ENCODE measurements at regions not wholly inside any gene's neighbourhood (a gene's known extent, or its start where the extent isn't known, plus 50 kb on each side); places are given as distances from the start of the nearest gene placed in this dataset.
"Not testable (repeated sequence)": the region's sequence is repeated elsewhere in the genome, so short reads cannot be mapped to it uniquely, and the experiment has no call there.

DNA sequence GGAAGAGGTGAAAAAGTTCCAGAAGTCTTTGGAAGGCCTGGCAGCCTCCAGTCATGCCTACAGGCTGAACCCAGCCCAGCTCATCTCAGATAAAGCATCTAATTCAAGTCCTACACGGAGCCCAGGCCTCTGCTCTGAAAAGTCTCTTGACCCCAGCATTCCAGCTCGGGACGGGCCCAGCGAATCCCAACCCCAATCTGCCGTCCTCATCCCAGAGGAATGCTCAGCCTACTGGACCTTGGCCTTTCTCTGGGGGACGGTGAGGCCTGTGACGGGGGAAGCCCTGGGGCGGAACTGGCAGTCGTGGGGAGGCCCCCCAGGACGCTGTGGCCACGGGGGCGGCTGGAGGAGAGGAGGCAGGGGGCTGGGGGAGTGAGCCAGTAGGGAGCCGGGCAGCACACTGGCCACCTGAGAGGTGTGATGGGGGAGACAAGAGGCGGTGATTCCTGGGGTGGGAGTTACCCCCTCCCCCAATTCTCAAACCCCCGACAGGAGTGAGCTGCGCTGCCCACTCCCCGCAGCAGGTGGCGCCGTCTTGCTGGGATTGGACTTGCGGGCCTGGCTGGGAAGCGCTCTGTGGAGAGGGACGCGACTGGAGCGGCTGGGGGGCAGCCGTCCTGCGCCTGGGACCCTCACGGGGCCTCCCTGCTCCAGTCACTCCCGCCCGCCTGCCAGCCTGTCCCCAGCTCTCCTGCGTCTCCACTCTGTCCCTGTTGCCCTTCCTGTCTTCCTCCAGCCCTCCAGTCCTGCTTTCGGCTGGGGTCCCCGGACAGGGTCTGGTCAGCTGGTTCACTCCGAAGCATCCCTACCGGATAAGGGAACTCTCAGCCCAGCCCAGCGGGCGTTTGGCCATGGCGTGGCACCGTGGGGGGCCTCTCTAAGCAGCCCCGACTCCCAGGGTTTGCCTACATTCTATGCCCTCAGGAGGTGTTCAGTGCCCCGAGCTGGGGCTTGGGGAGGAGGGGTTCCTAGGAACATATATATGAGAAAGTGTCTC lies 182.6 kb upstream of the HAAO start:
- Histone ChIP-seq H3K4me3 (ENCODE audit: low read length in 2 of 2) (peak overlapping the region; percentile 69 to 77), H3K36me3 (ENCODE audit: control insufficient read depth in 2 of 2, insufficient read depth in 2 of 2, low read length in 2 of 2) (no peaks in the 10 kb centered on the region), H3K4me1 (ENCODE audit: control insufficient read depth in 2 of 2, insufficient read depth in 2 of 2, low read length in 2 of 2) (peaks cover 26 to 42% of the 10 kb centered on the region in 2 donors), H3K27me3 (ENCODE audit: control insufficient read depth in 2 of 2, insufficient read depth in 2 of 2, low read length in 2 of 2) (no peaks in the 10 kb centered on the region), H3K9ac (ENCODE audit: low read depth in 1 of 2, low read length in 2 of 2) (peak overlapping the region; percentile 80 to 83), H3K27ac (ENCODE audit: low read depth in 2 of 2, low read length in 2 of 2) (peak overlapping the region; percentile 58 to 65), H3K9me3 (ENCODE audit: control insufficient read depth in 2 of 2, low read length in 2 of 2) (no peaks in the 10 kb centered on the region)

- Histone ChIP-seq H3K9ac (ENCODE audit: low read depth in 1 of 2, low read length in 2 of 2) (peak overlapping the region in 1 of 2 donors; percentile 83), H3K9me3 (ENCODE audit: control insufficient read depth in 2 of 2, low read length in 2 of 2) (no peaks in the 10 kb centered on the region), H3K4me1 (ENCODE audit: control insufficient read depth in 2 of 2, insufficient read depth in 2 of 2, low read length in 2 of 2) (peaks cover 23 to 36% of the 10 kb centered on the region in 2 donors), H3K27ac (ENCODE audit: low read depth in 2 of 2, low read length in 2 of 2) (peak overlapping the region in 1 of 2 donors; percentile 56), H3K36me3 (ENCODE audit: control insufficient read depth in 2 of 2, insufficient read depth in 2 of 2, low read length in 2 of 2) (no peaks in the 10 kb centered on the region), H3K4me3 (ENCODE audit: low read length in 2 of 2) (no peak overlapping the region), H3K27me3 (ENCODE audit: control insufficient read depth in 2 of 2, insufficient read depth in 2 of 2, low read length in 2 of 2) (no peaks in the 10 kb centered on the region)
These were observed 181.9 kb upstream of the HAAO start for GRCh38 chr2:42974169-42974720.

DNA sequence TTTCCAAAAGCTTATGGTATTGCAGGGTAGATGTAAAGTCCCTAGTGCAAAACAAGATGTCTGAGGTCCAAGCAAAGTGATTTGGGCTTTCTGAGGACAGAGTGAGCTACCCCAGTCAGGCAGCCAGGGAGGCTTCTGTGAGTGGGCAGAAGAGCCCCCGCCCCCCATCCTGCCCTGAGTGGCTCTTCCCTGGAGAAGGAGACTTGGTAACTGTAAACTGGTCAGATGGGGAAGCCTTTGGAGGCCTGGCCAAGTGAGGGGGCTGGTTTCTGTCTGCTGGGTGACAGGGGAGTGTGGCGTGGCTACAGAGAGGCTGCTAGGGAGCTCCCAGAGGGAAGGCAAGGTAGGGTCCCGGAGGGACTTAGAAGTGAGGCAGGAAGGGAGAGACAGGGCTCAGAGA lies 181.3 kb upstream of the HAAO start:
- no peak overlapping the region for H3K9ac ChIP-seq (ENCODE audit: low read depth in 1 of 2, low read length in 2 of 2)
- H3K27ac ChIP-seq (ENCODE audit: low read depth in 2 of 2, low read length in 2 of 2), result no peak overlapping the region
- H3K4me3 ChIP-seq (ENCODE audit: low read length in 2 of 2), result no peak overlapping the region
- H3K4me1 ChIP-seq (ENCODE audit: control insufficient read depth in 2 of 2, insufficient read depth in 2 of 2, low read length in 2 of 2), result peaks cover 18 to 31% of the 10 kb centered on the region in 2 donors
- no peaks in the 10 kb centered on the region for H3K27me3 ChIP-seq (ENCODE audit: control insufficient read depth in 2 of 2, insufficient read depth in 2 of 2, low read length in 2 of 2)
- H3K36me3 ChIP-seq (ENCODE audit: control insufficient read depth in 2 of 2, insufficient read depth in 2 of 2, low read length in 2 of 2), result no peaks in the 10 kb centered on the region
- no peaks in the 10 kb centered on the region for H3K9me3 ChIP-seq (ENCODE audit: control insufficient read depth in 2 of 2, low read length in 2 of 2)

DNA sequence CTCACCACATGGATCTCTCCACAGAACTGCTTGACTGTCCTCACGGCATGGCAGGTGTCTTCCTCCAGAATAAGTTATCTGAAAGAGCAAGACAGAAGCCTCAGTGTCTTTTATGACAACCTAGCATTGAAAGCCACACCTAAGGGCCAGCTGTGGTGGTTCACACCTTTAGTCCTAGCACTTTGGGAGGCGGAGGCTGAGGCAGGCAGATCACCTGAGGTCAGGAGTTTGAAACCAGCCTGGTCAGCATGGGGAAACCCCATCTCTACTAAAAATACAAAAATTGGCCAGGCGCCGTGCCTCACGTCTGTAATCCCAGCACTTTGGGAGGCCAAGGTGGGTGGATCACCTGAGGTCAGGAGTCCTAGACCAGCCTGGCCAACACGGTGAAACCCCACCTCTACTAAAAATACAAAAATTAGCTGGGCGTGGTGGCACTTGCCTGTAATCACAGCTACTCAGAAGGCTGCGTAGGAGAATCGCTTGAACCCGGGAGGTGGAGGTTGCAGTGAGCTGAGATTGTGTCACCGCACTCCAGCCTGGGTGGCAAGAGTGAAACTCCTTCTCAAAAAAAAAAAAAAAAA lies 180.6 kb upstream of the HAAO start:
- H3K9me3 ChIP-seq (ENCODE audit: control insufficient read depth in 2 of 2, low read length in 2 of 2); H3K27ac ChIP-seq (ENCODE audit: low read depth in 2 of 2, low read length in 2 of 2); H3K36me3 ChIP-seq (ENCODE audit: control insufficient read depth in 2 of 2, insufficient read depth in 2 of 2, low read length in 2 of 2); H3K27me3 ChIP-seq (ENCODE audit: control insufficient read depth in 2 of 2, insufficient read depth in 2 of 2, low read length in 2 of 2); H3K4me3 ChIP-seq (ENCODE audit: low read length in 2 of 2); H3K9ac ChIP-seq (ENCODE audit: low read depth in 1 of 2, low read length in 2 of 2): not testable (repeated sequence)
- H3K4me1 ChIP-seq (ENCODE audit: control insufficient read depth in 2 of 2, insufficient read depth in 2 of 2, low read length in 2 of 2), result peaks cover 17 to 24% of the 10 kb centered on the region in 2 donors

DNA sequence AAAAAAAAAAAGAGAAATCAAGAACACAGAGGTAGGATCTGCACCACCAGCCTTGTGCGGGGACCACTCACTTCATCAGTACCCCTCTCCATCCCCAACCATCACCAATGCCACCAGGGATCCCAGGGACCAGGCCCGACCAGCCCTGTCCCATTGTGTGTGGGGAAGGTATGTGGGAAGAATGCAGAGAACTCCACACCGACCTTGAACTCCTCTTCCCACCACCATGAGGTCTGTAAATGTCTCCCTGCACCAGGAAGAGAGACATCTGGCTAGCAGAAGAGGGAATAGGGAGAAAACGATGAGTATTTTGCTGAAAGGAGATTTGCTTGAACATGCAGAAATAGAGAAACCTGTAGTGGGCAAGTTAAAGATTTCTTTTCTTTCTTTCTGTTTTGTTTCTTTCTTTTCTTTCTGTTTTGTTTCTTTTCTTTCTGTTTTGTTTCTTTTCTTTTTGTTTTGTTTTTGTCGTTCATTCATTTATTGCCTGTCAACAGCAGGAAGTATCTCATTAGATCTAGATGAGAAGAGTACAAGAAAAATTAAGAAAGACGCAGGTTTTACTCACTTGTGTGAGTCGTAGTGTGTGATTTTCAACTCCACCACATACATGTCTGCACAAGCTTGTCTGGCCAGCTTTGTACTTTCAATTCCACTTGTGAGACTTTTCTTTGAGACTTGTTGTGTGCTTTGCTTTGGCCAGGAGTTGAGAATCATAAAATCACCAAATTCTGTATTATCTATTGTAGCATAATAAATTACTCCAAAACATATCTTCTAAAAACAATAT lies 179.8 kb upstream of the HAAO start:
- Histone ChIP-seq H3K9me3 (ENCODE audit: control insufficient read depth in 2 of 2, low read length in 2 of 2) (no peaks in the 10 kb centered on the region), H3K36me3 (ENCODE audit: control insufficient read depth in 2 of 2, insufficient read depth in 2 of 2, low read length in 2 of 2) (no peaks in the 10 kb centered on the region), H3K27me3 (ENCODE audit: control insufficient read depth in 2 of 2, insufficient read depth in 2 of 2, low read length in 2 of 2) (no peaks in the 10 kb centered on the region), H3K27ac (ENCODE audit: low read depth in 2 of 2, low read length in 2 of 2) (no peak overlapping the region), H3K4me1 (ENCODE audit: control insufficient read depth in 2 of 2, insufficient read depth in 2 of 2, low read length in 2 of 2) (peaks cover 13 to 21% of the 10 kb centered on the region in 2 donors), H3K9ac (ENCODE audit: low read depth in 1 of 2, low read length in 2 of 2) (no peak overlapping the region), H3K4me3 (ENCODE audit: low read length in 2 of 2) (no peak overlapping the region)

- Histone ChIP-seq H3K27ac (ENCODE audit: low read depth in 2 of 2, low read length in 2 of 2) (no peak overlapping the region), H3K36me3 (ENCODE audit: control insufficient read depth in 2 of 2, insufficient read depth in 2 of 2, low read length in 2 of 2) (no peaks in the 10 kb centered on the region), H3K9ac (ENCODE audit: low read depth in 1 of 2, low read length in 2 of 2) (no peak overlapping the region), H3K4me3 (ENCODE audit: low read length in 2 of 2) (no peak overlapping the region), H3K27me3 (ENCODE audit: control insufficient read depth in 2 of 2, insufficient read depth in 2 of 2, low read length in 2 of 2) (no peaks in the 10 kb centered on the region), H3K9me3 (ENCODE audit: control insufficient read depth in 2 of 2, low read length in 2 of 2) (no peaks in the 10 kb centered on the region), H3K4me1 (ENCODE audit: control insufficient read depth in 2 of 2, insufficient read depth in 2 of 2, low read length in 2 of 2) (peaks cover 13 to 16% of the 10 kb centered on the region in 2 donors)
These were observed 179.0 kb upstream of the HAAO start for GRCh38 chr2:42971381-42971780.

DNA sequence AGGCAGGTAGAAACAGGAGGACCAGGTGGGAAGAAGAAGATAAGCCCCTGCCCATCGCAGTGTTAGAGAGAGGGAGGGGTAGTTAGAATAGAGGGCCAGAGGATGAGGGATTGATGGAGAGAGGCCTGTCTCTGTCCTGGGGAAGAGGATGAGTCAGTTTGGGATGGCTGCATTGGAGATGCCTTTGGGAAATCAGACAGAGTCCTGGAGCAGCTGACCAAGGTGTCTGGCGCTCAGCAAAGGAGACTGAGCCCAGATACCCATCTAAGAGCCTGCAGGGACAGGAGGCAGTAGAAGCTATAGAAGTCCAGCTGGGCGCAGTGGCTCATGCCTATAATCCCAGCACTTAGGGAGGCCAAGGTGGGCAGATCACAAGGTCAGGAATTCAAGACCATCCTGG lies 177.8 kb upstream of the HAAO start:
- Histone ChIP-seq H3K4me1 (ENCODE audit: control insufficient read depth in 2 of 2, insufficient read depth in 2 of 2, low read length in 2 of 2) (peaks cover 9 to 11% of the 10 kb centered on the region in 2 donors), H3K9ac (ENCODE audit: low read depth in 1 of 2, low read length in 2 of 2) (no peak overlapping the region), H3K4me3 (ENCODE audit: low read length in 2 of 2) (no peak overlapping the region), H3K27me3 (ENCODE audit: control insufficient read depth in 2 of 2, insufficient read depth in 2 of 2, low read length in 2 of 2) (no peaks in the 10 kb centered on the region), H3K27ac (ENCODE audit: low read depth in 2 of 2, low read length in 2 of 2) (no peak overlapping the region), H3K9me3 (ENCODE audit: control insufficient read depth in 2 of 2, low read length in 2 of 2) (no peaks in the 10 kb centered on the region), H3K36me3 (ENCODE audit: control insufficient read depth in 2 of 2, insufficient read depth in 2 of 2, low read length in 2 of 2) (no peaks in the 10 kb centered on the region)

DNA sequence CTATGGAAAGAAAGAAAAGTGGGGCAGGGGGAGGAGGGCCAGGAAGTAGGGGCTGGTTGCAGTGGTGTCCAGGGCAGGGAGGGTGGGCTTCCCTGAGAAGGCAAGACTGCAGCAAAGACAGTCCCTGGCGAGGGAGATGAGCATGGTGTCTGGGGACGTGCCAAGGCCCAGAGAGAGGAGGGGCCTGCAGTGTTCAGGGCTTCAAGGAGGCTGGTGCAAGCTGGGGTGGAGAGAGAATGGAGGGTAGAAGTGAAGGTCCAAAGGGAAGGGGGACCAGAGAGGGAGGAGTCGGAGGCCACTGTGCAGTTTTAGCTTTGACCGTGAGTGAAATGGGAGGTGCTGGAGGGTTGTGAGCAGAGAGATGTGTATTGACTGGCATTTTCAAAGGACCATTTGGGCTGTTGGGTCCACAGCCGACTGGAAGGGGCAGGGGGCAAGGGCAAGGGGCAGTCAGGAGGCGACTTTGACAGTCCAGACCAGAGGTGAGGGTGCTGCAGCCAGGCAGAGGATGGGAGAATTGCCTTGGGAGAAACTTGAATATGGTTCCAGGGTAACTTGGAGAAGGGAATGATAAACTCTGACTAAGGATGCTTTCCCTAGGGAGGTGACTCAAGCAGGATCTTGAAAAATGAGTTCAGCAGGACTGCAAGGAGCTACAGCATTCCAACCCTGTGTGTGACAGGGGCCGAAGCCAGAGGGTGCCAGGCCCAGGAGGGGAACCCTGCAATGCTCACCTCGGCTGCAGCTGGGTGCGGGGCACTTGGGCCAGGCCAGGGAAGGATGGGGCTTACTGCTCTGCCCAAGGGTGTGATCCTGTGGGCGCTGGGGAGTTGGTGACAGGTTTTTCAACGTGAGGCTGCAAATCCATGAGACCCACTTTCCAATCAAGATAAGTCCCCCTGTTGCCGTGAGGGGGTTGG lies 177.1 kb upstream of the HAAO start:
- H3K36me3 ChIP-seq (ENCODE audit: control insufficient read depth in 2 of 2, insufficient read depth in 2 of 2, low read length in 2 of 2), result no peaks in the 10 kb centered on the region
- no peak overlapping the region for H3K9ac ChIP-seq (ENCODE audit: low read depth in 1 of 2, low read length in 2 of 2)
- no peaks in the 10 kb centered on the region for H3K9me3 ChIP-seq (ENCODE audit: control insufficient read depth in 2 of 2, low read length in 2 of 2)
- no peak overlapping the region for H3K4me3 ChIP-seq (ENCODE audit: low read length in 2 of 2)
- H3K4me1 ChIP-seq (ENCODE audit: control insufficient read depth in 2 of 2, insufficient read depth in 2 of 2, low read length in 2 of 2), result peaks cover 3 to 5% of the 10 kb centered on the region in 2 donors
- H3K27ac ChIP-seq (ENCODE audit: low read depth in 2 of 2, low read length in 2 of 2), result no peak overlapping the region
- no peaks in the 10 kb centered on the region for H3K27me3 ChIP-seq (ENCODE audit: control insufficient read depth in 2 of 2, insufficient read depth in 2 of 2, low read length in 2 of 2)

GRCh38 chr2:42967959-42968674 lies 175.7 kb upstream of the HAAO start:
- H3K9me3 ChIP-seq (ENCODE audit: control insufficient read depth in 2 of 2, low read length in 2 of 2), result no peaks in the 10 kb centered on the region
- H3K27ac ChIP-seq (ENCODE audit: low read depth in 2 of 2, low read length in 2 of 2), result no peak overlapping the region
- H3K9ac ChIP-seq (ENCODE audit: low read depth in 1 of 2, low read length in 2 of 2), result no peak overlapping the region
- no peaks in the 10 kb centered on the region for H3K4me1 ChIP-seq (ENCODE audit: control insufficient read depth in 2 of 2, insufficient read depth in 2 of 2, low read length in 2 of 2)
- H3K36me3 ChIP-seq (ENCODE audit: control insufficient read depth in 2 of 2, insufficient read depth in 2 of 2, low read length in 2 of 2), result no peaks in the 10 kb centered on the region
- no peaks in the 10 kb centered on the region for H3K27me3 ChIP-seq (ENCODE audit: control insufficient read depth in 2 of 2, insufficient read depth in 2 of 2, low read length in 2 of 2)
- no peak overlapping the region for H3K4me3 ChIP-seq (ENCODE audit: low read length in 2 of 2)

Measured in mucosa of rectum (tissue), 2 donors.